HG03139 (cell line): ENCODE measurements at regions not wholly inside any gene's neighbourhood (a gene's known extent, or its start where the extent isn't known, plus 50 kb on each side); places are given as distances from the start of the nearest gene placed in this dataset.

Source experiments
- ATAC-seq: cut with Tn5 transposase; IDR thresholded peaks from one replicate; pipeline ENCODE4 v1.9.1; 2021; ENCODE audit not compliant: unreplicated experiment

- ATAC-seq = no peak
These were observed 308.9 kb downstream of the TLE4 start for GRCh38 chr9:79880626-79881025.

DNA sequence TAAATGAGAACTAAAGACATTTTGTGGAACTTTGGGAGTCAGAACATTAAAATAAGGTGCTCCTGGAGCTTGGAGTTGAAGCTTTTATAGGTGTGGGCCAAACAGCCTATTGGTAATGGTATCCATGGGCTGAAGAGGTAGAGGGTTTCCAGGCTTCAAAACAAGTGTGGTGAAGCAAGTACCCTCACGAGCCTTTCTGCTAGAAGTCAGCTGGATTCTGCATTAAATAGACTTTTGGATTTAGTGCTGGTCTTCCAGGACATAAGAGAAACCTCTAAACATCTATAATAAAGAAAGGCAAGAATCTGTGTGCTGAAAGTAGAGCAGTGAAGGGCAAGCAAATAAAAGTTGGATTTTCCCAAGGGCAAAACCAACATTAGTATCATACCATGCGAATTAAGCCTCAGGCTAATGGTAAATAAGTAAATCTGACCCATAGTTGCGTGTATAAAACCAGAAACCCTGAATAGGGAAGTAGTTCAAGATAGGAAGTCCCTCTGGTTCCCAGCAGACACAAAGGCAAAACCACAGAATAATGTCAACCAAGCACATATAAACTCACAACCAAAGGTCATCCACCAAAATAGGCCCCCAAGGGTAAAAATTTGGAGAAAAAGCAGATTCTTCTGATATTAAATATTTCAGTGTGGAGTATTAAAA lies 306.3 kb downstream of the TLE4 start:
- peak; percentile 51 for ATAC-seq

GRCh38 chr9:79868567-79869189 lies 296.9 kb downstream of the TLE4 start:
- ATAC-seq = no peak

DNA sequence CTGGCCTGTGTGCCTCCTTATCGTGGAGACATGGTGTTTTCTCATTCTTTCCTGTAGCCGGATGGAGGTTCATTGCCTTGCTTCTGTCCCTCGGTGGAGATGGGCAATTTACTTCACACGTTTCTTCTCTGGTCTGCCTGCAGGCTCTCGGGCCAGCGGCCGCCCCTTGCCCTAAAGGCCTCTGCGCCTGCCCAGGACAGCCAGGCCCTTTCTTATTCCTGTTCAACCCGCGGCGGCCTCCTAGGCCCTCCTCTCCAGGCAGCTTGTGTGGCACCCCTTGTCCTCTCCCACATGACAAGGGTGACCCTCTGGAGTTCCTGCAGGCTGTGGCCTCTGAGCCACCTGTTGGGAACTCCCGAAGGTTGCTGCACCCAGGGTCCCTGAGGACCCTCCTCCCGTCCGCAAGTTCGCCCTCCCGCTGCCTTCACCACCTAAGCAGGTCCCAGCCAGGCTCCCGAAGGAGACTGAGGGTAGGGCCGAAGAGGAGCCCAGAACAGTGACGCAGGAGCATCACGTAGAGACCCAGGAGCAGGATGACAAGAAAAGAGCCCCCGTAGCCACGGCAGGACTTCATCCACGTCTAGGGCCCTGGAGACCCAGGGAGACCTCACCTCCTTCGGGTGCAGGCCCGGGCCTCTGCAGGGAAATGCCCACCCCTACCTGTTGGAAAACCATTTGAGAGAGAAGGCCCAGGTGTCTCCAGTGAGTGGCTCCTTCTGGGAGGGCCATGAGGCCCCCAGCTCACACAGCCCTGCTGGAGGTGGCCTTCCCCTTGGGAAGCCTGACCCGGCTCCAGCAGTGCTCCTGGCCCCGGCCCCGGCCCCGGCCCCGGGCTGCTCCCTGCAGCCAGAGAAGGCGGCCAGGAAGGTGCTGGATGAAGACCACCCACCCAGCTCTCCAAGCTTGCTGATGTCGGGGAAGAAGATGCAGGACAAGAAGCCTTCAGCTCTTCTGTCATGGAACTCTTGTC lies 291.4 kb downstream of the TLE4 start:
- no peak for ATAC-seq

DNA sequence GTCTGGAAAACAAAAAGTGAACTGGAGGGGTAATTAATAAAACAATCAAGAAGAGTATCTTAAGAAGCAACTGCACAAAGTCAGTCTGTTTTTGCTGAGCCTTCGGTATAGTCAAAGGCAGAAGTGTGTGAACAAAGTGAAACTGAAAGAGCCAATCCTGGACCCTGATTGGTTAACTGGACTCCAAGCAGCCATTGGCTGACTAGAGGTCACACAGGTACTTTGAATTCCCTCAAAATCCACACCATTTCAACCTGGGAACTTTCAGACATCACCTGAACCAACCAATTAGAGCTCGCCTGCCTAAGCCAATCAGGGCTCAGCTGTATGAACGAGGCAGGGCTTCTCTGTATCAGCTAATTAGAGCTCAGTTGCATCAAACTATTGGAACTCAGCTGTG lies 286.7 kb downstream of the TLE4 start:
- peak; percentile 56 for ATAC-seq

GRCh38 chr9:79857188-79857587 lies 285.4 kb downstream of the TLE4 start:
- ATAC-seq = no peak

- ATAC-seq = no peak
These were observed 275.3 kb downstream of the TLE4 start for GRCh38 chr9:79847074-79847473.

GRCh38 chr9:79829566-79830302 lies 258.0 kb downstream of the TLE4 start:
- ATAC-seq = no peak

- ATAC-seq = peak; percentile 91
These were observed 252.5 kb downstream of the TLE4 start for GRCh38 chr9:79824265-79824664.

- ATAC-seq = peak; percentile 62
These were observed 245.8 kb downstream of the TLE4 start for GRCh38 chr9:79817438-79818004.

- no peak for ATAC-seq
These were observed 241.5 kb downstream of the TLE4 start for GRCh38 chr9:79813258-79813638.

GRCh38 chr9:79812507-79813257 lies 240.9 kb downstream of the TLE4 start:
- ATAC-seq = peak; percentile 88

GRCh38 chr9:79812099-79812498 lies 240.3 kb downstream of the TLE4 start:
- peak; percentile 7 for ATAC-seq

GRCh38 chr9:79809931-79810330 lies 238.2 kb downstream of the TLE4 start:
- no peak for ATAC-seq

- no peak for ATAC-seq
These were observed 237.6 kb downstream of the TLE4 start for GRCh38 chr9:79809316-79809876.

DNA sequence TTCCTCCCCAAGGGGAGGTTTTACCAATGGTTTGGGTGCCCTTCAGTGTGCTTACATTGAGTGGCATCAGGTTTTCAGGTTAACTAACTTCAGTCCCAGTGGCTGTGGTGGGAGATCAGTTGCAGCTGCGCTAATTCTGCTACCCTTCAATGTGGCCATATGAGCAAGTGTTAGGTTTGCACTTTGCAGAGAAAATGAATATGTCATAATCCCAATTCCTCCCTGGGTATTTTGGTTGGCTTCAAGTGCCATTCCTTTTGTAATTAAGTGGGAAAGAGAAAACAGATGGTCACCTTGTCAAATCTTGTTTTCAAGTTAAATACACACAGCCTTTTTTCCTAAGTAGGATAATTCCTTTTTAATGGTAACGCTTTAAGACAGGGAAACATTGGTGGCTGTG lies 236.2 kb downstream of the TLE4 start:
- no peak for ATAC-seq

- ATAC-seq = no peak
These were observed 234.3 kb downstream of the TLE4 start for GRCh38 chr9:79806086-79806485.

DNA sequence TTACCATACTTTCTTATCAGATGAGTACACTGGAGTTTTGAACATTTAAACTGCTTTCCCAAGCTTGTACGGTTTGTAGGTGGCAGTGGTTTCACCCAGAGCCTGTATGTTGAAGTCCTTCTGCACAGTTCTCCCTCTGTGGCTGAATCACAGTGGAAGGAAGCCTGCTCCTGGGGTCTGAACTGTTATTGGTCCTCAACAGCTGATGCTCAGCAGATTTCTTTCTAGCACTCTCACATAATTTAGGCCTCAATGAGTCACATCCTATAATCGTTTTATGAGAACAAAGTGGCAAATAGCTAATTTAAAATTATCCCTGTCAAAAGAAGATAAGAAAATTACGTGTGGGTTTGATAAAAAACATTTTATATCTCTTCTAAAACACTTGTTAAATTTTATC lies 229.7 kb downstream of the TLE4 start:
- ATAC-seq = no peak

DNA sequence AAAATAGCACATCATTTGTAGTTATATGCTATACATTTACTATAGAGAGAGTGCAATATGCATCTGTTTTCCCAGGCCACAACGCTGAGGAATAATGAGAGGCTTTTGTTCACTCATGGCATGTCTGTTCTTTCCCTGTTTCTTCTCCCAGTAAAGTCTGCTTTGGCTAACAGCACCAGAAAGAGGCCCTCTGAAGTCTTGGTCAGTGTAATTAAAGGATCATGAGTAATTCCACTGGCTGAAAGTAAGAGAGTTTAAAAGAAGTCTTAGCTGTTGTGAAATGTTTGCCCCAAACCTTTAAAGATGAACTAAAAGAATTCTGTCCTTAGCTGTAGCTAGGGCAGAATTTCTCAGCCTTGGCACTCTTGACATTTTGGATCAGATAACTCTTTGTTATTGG lies 228.8 kb downstream of the TLE4 start:
- no peak for ATAC-seq
